ENCODE measurements at regions not wholly inside any gene's neighbourhood (a gene's known extent, or its start where the extent isn't known, plus 50 kb on each side); places are given as distances from the start of the nearest gene placed in this dataset.
A peak's percentile ranks its signal among the peaks of the same experiment; 100 is the strongest.
"Not testable (repeated sequence)": the region's sequence is repeated elsewhere in the genome, so short reads cannot be mapped to it uniquely, and the experiment has no call there.

GRCh38 chr9:78172610-78173009 lies 63.3 kb upstream of the CEP78 start:
- DNase-seq = not testable (repeated sequence)

GRCh38 chr9:78171651-78172050 lies 64.2 kb upstream of the CEP78 start:
- DNase-seq = no peak

GRCh38 chr9:78169125-78169524 lies 66.8 kb upstream of the CEP78 start:
- DNase-seq = no peak

GRCh38 chr9:78167356-78167755 lies 68.5 kb upstream of the CEP78 start:
- peak; percentile 64 for DNase-seq

- no peak for DNase-seq
Observed at GRCh38 chr9:78163834-78164233, 72.0 kb upstream of the CEP78 start.

- DNase-seq = no peak
Observed at GRCh38 chr9:78158286-78158685, 77.6 kb upstream of the CEP78 start.

- DNase-seq = no peak
Observed at GRCh38 chr9:78150983-78151356, 84.9 kb upstream of the CEP78 start.

GRCh38 chr9:78150312-78150982 lies 85.4 kb upstream of the CEP78 start:
- DNase-seq = no peak

GRCh38 chr9:78149702-78150291 lies 86.1 kb upstream of the CEP78 start:
- DNase-seq = no peak

- DNase-seq = no peak
Observed at GRCh38 chr9:78146241-78146640, 89.6 kb upstream of the CEP78 start.

GRCh38 chr9:78144663-78145377 lies 91.1 kb upstream of the CEP78 start:
- no peak for DNase-seq

GRCh38 chr9:78144008-78144381 lies 91.9 kb upstream of the CEP78 start:
- DNase-seq = no peak

GRCh38 chr9:78143281-78144007 lies 92.4 kb upstream of the CEP78 start:
- peak; percentile 12 for DNase-seq

GRCh38 chr9:78142264-78142663 lies 93.6 kb upstream of the CEP78 start:
- not testable (repeated sequence) for DNase-seq

- DNase-seq = no peak
Observed at GRCh38 chr9:78133751-78134150, 102.1 kb upstream of the CEP78 start.

GRCh38 chr9:78132701-78133058 lies 101.1 kb upstream of the GNAQ start:
- DNase-seq = no peak

- no peak for DNase-seq
Observed at GRCh38 chr9:78131969-78132700, 100.5 kb upstream of the GNAQ start.

GRCh38 chr9:78130853-78131252 lies 99.2 kb upstream of the GNAQ start:
- DNase-seq = no peak

- no peak for DNase-seq
Observed at GRCh38 chr9:78130004-78130403, 98.4 kb upstream of the GNAQ start.

GRCh38 chr9:78127279-78128225 lies 95.9 kb upstream of the GNAQ start:
- DNase-seq = no peak

- DNase-seq = no peak
Observed at GRCh38 chr9:78123808-78124207, 92.2 kb upstream of the GNAQ start.
